Upper lobe of left lung (tissue), 4 donors: ENCODE measurements at regions not wholly inside any gene's neighbourhood (a gene's known extent, or its start where the extent isn't known, plus 50 kb on each side); places are given as distances from the start of the nearest gene placed in this dataset.

ENCODE experiments used
- EP300 ChIP-seq, 4 donors: sonication (generic); formaldehyde crosslinking; IDR thresholded peaks; one replicate each; pipeline ENCODE4 v1.5.1; 2017; ENCODE audit warnings: antibody characterized with exemption in 4 of 4, control low read depth in 2 of 4
- POLR2AphosphoS5 ChIP-seq, 2 donors: sonication (generic); formaldehyde crosslinking; IDR thresholded peaks; one replicate each; pipeline ENCODE4 v1.5.1; 2017; ENCODE audit warnings: antibody characterized with exemption in 2 of 2
- TF ChIP-seq, protein P1 (sequence below), 6 experiments: fragments of 450-650 bp in 4 of 6; fragments of 200-600 bp in 2 of 6; sonication (generic) in 2 of 6; IDR thresholded peaks; one replicate each; pipeline ENCODE4 v1.5.1; 2016 to 2019; ENCODE audit warnings: antibody characterized with exemption in 6 of 6

DNA sequence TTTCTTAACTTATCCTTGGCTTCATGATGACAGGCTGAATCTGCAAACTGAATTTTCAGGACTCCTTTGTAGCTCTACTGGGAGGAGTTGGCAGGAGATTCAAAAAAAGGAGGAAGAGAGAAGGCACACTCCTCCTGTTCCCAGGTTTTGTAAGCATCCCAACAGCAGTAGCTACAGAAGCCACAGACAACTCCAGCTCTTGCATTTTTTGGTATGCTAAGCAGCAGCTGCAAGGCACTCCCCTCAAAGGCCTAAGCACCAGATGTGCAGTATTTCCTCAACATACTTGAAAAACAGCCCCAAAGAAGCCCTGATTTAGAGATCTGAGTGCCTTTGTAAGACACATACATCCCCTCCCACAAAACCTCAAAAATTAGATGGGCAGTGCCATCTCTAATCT, 328.6 kb upstream of the SYNCRIP start:
- TF ChIP-seq POLR2AphosphoS5 (IDR thresholded peaks at IDR 0.05): no peak
- TF ChIP-seq, protein P1, sequence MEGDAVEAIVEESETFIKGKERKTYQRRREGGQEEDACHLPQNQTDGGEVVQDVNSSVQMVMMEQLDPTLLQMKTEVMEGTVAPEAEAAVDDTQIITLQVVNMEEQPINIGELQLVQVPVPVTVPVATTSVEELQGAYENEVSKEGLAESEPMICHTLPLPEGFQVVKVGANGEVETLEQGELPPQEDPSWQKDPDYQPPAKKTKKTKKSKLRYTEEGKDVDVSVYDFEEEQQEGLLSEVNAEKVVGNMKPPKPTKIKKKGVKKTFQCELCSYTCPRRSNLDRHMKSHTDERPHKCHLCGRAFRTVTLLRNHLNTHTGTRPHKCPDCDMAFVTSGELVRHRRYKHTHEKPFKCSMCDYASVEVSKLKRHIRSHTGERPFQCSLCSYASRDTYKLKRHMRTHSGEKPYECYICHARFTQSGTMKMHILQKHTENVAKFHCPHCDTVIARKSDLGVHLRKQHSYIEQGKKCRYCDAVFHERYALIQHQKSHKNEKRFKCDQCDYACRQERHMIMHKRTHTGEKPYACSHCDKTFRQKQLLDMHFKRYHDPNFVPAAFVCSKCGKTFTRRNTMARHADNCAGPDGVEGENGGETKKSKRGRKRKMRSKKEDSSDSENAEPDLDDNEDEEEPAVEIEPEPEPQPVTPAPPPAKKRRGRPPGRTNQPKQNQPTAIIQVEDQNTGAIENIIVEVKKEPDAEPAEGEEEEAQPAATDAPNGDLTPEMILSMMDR (IDR thresholded peaks at IDR 0.05): no peak
- TF ChIP-seq EP300 (IDR thresholded peaks at IDR 0.05): no peak
